B cell (primary cell): ENCODE measurements at regions not wholly inside any gene's neighbourhood (a gene's known extent, or its start where the extent isn't known, plus 50 kb on each side); places are given as distances from the start of the nearest gene placed in this dataset.

Experiments used
- EZH2 ChIP-seq: IDR thresholded peaks from 2 replicates; pipeline ENCODE4 v1.6.1; 2012; ENCODE audit warnings: borderline replicate concordance, low read depth, mild to moderate bottlenecking, moderate library complexity, low read length; ENCODE audit not compliant: insufficient read depth, poor library complexity, severe bottlenecking
- TF ChIP-seq, protein P1 (sequence below): fragments of 200-600 bp; IDR thresholded peaks from one replicate; pipeline ENCODE4 v1.8.0; 2022; ENCODE audit warnings: antibody characterized with exemption, mild to moderate bottlenecking

DNA sequence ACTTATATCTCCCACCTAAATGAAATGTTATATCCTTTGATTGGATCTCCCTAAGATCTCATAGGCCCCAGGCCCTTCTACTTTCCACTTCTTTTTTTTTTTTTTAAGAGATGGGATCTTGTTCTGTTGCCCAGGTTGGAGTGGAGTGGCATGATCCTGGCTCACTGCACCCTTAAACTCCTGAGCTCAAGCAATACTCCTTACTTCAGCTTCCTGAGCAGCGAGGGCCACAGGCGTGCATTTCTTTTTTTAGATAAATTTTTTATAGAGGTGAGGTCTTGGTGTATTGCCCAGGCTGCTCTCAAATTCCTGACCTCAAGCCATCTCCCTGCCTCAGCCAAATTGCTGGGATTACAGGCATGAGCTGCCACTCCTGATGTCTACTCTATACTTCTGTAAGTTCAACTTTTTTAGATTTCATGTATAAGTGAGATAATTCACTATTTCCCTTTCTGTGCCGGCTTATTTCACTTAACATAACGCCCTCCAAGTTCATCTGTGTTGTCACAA is 987.5 kb upstream of the NCAM2 start:
- TF ChIP-seq, protein P1, sequence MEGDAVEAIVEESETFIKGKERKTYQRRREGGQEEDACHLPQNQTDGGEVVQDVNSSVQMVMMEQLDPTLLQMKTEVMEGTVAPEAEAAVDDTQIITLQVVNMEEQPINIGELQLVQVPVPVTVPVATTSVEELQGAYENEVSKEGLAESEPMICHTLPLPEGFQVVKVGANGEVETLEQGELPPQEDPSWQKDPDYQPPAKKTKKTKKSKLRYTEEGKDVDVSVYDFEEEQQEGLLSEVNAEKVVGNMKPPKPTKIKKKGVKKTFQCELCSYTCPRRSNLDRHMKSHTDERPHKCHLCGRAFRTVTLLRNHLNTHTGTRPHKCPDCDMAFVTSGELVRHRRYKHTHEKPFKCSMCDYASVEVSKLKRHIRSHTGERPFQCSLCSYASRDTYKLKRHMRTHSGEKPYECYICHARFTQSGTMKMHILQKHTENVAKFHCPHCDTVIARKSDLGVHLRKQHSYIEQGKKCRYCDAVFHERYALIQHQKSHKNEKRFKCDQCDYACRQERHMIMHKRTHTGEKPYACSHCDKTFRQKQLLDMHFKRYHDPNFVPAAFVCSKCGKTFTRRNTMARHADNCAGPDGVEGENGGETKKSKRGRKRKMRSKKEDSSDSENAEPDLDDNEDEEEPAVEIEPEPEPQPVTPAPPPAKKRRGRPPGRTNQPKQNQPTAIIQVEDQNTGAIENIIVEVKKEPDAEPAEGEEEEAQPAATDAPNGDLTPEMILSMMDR, result no peak
- TF ChIP-seq EZH2, result no peak
